NCI-H345 (cell line): ENCODE measurements at regions not wholly inside any gene's neighbourhood (a gene's known extent, or its start where the extent isn't known, plus 50 kb on each side); places are given as distances from the start of the nearest gene placed in this dataset.

Experiments used
- DNase-seq: peaks from one replicate; lab custom pipeline; 2025; lab: John Stamatoyannopoulos, UW

DNA sequence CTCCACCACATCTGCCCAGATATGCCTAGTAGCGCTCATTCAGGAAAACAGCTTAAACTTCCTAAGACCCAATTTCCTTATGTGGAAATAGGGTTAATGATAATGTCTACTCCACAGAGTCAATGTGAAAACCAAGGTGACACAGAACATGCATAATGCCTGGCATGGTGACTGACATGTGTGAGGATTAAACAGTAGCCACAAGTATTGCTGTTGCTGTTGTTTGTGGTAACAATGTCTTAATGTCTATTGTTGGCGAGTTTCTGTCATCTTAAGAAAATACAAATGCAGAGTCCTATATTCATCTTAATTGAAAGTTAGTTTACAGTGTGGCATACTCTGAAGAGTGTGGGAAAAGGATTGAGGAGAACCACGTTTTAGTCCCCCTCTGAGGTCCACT is 75.6 kb upstream of the NGF start:
- no peak for DNase-seq

GRCh38 chr1:115413208-115413607 is 75.2 kb upstream of the NGF start:
- DNase-seq, result no peak

DNA sequence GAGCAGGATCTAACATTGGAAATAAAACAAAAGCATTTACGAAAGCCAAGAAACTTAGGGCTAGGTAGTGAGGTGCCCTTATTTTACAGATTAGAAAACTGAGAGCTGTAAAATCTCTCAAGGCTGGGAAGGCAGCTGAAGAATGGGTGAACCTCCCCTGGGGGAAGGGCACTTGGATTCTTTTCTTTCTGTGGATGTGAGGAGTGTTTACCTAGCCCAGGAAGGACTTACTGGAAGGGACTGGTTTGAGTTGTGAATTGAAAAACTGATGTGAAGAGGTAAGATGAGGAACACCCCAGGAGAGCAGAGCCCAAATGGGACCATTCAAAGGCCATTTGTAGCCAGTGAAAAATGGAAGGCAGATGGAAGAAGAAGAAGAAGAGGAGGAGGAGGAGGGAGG is 74.7 kb upstream of the NGF start:
- no peak for DNase-seq

- DNase-seq, result no peak
Observed at GRCh38 chr1:115412286-115412685, 74.2 kb upstream of the NGF start.

DNA sequence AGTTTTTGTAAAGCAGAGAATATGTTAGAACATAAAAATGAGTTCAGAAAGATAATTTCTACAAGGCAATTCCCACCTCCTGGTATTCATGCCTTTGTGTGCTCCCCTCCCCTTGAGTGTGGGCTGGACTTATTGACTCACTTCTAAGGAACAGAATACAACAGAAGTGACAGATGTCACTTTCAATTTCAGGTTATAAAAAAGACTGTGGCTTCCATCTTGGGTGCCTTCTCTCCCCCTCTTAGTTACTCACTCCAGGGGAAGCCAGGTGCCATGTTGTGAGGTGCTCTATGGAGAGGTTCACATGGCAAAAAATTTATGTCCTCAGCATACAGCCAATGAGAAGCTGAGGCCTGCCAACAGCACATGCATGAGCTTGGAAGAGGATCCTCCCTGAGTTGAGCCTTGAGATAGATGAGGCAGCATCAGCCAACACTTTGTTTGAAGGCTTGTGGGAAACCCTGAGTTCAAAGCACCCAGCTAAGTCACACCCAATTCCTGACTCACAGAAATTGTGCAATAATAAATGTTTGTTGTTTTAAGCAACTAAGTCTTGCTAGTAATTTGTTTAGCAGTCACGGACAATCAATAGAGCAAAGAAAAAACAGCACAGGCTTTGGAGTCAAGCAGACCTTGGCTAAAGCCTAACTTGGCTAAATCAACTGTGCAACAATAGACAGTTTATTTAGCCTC is 73.5 kb upstream of the NGF start:
- DNase-seq, result no peak

- DNase-seq, result no peak
Observed at GRCh38 chr1:115409094-115410015, 71.3 kb upstream of the NGF start.

- no peak for DNase-seq
Observed at GRCh38 chr1:115408533-115408932, 70.5 kb upstream of the NGF start.

GRCh38 chr1:115404911-115405310 is 66.9 kb upstream of the NGF start:
- DNase-seq, result no peak

- DNase-seq, result no peak
Observed at GRCh38 chr1:115402753-115403184, 64.7 kb upstream of the NGF start.

- no peak for DNase-seq
Observed at GRCh38 chr1:115401676-115402075, 63.6 kb upstream of the NGF start.

DNA sequence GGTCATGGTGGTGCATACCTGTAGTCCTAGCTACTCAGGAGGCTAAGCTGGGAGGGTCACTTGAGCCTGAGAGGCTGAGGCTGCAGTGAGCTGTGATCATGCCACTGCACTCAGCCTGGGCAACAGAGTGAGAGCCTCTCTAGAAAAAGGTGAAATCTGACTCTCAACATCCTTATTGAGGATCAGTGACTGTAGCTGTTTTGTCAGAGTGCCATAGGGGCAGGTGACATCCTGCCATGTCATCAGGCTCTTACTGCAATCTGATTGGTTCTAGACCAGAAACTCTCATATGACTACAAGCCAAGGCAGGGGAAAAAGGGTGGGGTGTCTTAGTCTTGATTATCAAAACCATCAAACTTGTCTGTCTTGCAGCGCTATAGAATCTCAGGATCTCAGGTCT is 62.8 kb upstream of the NGF start:
- no peak for DNase-seq

DNA sequence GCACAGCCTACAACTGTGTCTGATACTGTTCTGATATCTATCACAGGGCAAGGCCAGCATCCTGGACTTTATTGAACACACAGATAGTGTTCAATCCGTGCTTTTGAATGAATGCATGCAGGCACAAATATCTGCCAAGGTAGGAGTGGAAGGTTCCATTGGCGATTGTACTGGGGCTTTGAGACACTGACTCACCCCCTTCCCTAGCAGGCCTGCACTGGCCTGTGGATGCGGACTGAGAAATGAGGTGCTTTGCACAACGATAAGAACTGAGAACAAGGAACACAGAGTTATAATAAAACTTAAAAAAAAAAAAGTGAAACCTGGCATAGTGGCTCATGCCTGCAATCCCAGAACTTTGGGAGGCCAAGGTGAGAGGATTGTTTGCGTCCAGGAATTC is 62.4 kb upstream of the NGF start:
- no peak for DNase-seq

DNA sequence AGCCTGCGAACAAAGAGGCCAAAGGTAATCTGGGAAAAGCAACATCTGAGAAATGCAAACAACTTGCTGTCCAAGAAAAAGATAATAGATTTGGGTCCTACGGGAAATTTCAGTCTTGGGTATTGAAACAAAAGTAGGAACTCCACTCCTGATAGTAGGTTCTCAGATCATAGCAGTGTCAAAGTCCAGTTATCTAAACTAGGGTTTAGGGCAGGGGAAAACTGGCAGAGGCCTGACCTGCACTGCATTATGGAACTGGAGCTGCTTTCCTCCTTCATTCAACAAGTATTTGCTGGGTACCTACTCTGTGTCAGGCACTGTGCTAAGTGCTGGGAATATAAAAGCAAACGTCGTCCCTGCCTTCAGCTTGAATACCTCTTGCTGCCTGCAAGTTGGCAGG is 60.7 kb upstream of the NGF start:
- no peak for DNase-seq
